Ishikawa (cell line): ENCODE measurements at regions not wholly inside any gene's neighbourhood (a gene's known extent, or its start where the extent isn't known, plus 50 kb on each side); places are given as distances from the start of the nearest gene placed in this dataset.

Source experiments
- RAD21 ChIP-seq: IDR thresholded peaks from 2 replicates; pipeline ENCODE4 v1.6.1; 2012; ENCODE audit warnings: low read depth
- TAF1 ChIP-seq: IDR thresholded peaks from 2 replicates; pipeline ENCODE4 v1.6.1; 2012; ENCODE audit warnings: low read depth, mild to moderate bottlenecking

GRCh38 chr3:8327739-8328138, 173.9 kb upstream of the LMCD1 start:
- no peak for TF ChIP-seq TAF1
- TF ChIP-seq RAD21 = no peak
